Vagina (tissue), 2 donors: ENCODE measurements at regions not wholly inside any gene's neighbourhood (a gene's known extent, or its start where the extent isn't known, plus 50 kb on each side); places are given as distances from the start of the nearest gene placed in this dataset.

Source experiments
- CTCF ChIP-seq, 3 experiments: fragments of 450-650 bp in 2 of 3; fragments of 200-600 bp in 1 of 3; sonication (generic) in 1 of 3; IDR thresholded peaks; one replicate each; pipeline ENCODE4 v1.5.1; 2017 to 2019; ENCODE audit warnings: antibody characterized with exemption in 3 of 3, mild to moderate bottlenecking in 2 of 3, moderate library complexity in 2 of 3
- POLR2A ChIP-seq, 2 donors: fragments of 450-650 bp; IDR thresholded peaks; one replicate each; pipeline ENCODE4 v1.6.1; 2017; ENCODE audit warnings: antibody characterized with exemption in 2 of 2, mild to moderate bottlenecking in 2 of 2, moderate library complexity in 2 of 2

DNA sequence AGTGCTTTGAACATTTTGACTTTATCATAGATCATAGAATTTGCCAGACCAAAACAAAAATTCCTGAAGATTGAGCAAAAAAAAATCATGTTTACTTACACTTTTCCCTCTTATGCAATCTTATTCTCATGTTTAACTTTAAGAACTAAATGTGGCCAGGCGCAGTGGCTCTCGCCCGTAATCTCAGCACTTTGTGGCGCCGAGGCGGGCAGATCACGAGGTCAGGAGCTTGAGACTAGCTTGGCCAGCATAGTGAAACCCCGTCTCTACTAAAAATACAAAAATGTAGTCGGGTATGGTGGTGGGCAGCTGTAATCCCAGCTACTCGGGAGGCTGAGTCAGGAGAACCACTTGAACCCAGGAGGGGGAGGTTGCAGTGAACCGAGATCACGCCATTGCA is 227.9 kb upstream of the KYNU start:
- TF ChIP-seq CTCF (IDR thresholded peaks at IDR 0.05) = no peak
- TF ChIP-seq POLR2A (IDR thresholded peaks at IDR 0.05) = no peak
